GM12875 (cell line): ENCODE measurements at regions not wholly inside any gene's neighbourhood (a gene's known extent, or its start where the extent isn't known, plus 50 kb on each side); places are given as distances from the start of the nearest gene placed in this dataset.
"Not testable (repeated sequence)": the region's sequence is repeated elsewhere in the genome, so short reads cannot be mapped to it uniquely, and the experiment has no call there.

Experiments
- H3K4me3 ChIP-seq: one replicate; pipeline ENCODE4 v1.5.1; 2011; ENCODE audit warnings: low read depth, low read length, control low read depth
- CTCF ChIP-seq: IDR thresholded peaks from 2 replicates; pipeline ENCODE4 v1.5.1; 2011; ENCODE audit warnings: low read depth, mild to moderate bottlenecking, control low read depth, inconsistent platforms, low read length, moderate library complexity, borderline replicate concordance; ENCODE audit not compliant: insufficient read depth

GRCh38 chr10:28393956-28394568 lies 91.2 kb upstream of the MPP7 start:
- TF ChIP-seq CTCF: peak; percentile 86

DNA sequence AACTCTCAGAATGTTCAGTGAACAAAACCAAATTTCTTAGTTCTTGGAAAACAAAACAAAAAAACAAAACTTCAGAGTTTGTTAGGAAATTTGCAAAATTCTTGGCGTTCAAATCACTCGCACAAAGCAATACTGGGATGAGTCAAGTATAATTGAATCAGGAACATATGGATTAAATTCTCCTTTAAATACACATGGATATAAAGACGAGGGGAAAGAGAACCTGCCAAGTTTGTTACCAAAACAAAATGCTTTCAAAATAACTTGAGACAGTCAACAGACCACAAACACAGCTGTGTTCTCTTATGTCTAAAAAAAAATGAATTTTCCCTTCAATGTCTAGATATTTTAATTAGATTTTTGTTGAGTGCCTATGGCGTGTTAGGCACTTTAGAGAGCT lies 93.5 kb upstream of the MPP7 start:
- no peak for TF ChIP-seq CTCF
- H3K4me3 ChIP-seq: no peak overlapping the region

More at GRCh38 chr10:28393956-28394568, 91.2 kb upstream of the MPP7 start:
- H3K4me3 ChIP-seq: no peak overlapping the region

GRCh38 chr10:28397229-28397628 lies 94.4 kb upstream of the MPP7 start:
- no peak overlapping the region for H3K4me3 ChIP-seq
- TF ChIP-seq CTCF: no peak

DNA sequence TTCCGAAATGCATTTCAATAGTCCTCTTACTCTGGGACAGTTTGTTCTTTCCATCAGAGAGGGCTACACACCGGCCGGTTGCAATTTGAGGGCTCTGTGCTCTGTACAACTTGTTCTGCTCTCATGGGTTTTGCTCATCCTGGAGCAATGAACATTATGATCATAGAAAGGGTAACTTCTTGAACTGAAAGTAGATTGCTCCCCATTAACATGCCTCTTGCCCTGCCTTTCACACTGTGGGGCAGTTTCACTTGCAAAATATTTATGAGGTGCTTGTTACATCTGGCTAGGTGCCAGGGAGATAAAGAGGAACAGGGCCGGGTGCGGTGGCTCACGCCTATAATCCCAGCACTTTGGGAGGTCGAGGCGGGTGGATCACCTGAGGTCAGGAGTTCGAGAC lies 97.3 kb upstream of the MPP7 start:
- no peak overlapping the region for H3K4me3 ChIP-seq
- no peak for TF ChIP-seq CTCF

DNA sequence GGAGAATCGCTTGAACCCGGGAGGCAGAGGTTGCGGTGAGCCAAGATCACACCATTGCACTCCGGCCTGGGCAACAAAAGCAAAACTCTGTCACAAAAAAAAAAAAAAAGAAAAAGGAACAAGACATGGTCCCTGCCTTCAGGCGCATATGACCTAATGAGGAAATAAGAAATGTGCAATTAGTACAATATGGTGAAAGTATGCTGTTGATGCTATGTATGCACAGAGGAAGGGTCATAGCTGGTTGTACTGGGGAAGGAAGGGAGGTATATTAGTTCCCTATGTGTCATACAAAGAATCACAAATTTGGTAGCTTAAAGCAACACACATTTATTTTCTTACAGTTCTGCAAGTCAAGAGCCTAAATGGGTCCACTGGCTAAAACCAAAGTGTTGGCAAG lies 97.8 kb upstream of the MPP7 start:
- TF ChIP-seq CTCF: no peak
- no peak overlapping the region for H3K4me3 ChIP-seq

- not testable (repeated sequence) for H3K4me3 ChIP-seq
Observed at GRCh38 chr10:28402611-28403073, 99.8 kb upstream of the MPP7 start.

DNA sequence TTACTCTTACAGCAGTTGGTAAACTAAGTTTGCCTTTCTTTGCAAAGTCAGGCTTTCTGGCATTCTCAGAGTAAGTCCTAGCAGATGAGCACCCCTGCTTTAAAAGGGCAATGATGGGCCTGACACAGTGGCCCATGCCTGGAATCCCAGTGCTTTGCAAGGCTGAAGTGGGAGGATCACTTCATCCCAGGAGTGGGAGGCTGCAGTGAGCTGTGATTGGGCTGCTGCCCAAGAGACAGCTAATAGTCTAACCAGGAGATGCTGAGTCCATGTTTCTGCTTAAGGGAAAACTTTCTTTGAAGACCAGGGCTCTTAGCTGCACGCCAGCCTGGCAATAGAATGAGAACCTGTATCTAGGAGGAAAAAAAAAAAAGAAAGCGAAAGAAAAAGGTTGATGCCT lies 100.2 kb upstream of the MPP7 start:
- H3K4me3 ChIP-seq: no peak overlapping the region
- TF ChIP-seq CTCF: no peak
